Ovary (tissue), 7 donors: ENCODE measurements at regions not wholly inside any gene's neighbourhood (a gene's known extent, or its start where the extent isn't known, plus 50 kb on each side); places are given as distances from the start of the nearest gene placed in this dataset.

Experiments
- DNase-seq, 5 donors: peaks; one replicate each; pipeline ENCODE4 v3.0.0-alpha.2; 2019 to 2020
- H3K27ac ChIP-seq, 2 donors: fragments of 200-600 bp; one replicate each; pipeline versions ENCODE4 v1.5.1 to v1.8.0; 2019 to 2022
- H3K27me3 ChIP-seq: fragments of 200-600 bp; one replicate; pipeline ENCODE4 v1.8.0; 2022
- H3K36me3 ChIP-seq: fragments of 200-600 bp; sonication (generic); one replicate; pipeline ENCODE4 v1.5.1; 2019
- H3K4me1 ChIP-seq: one replicate; pipeline ENCODE4 v1.8.1; 2013; ENCODE audit warnings: mild to moderate bottlenecking, moderate library complexity; ENCODE audit not compliant: insufficient read depth
- H3K4me3 ChIP-seq: fragments of 200-600 bp; sonication (generic); one replicate; pipeline ENCODE4 v1.5.1; 2017
- H3K9me3 ChIP-seq, 2 donors: fragments of 200-600 bp in 1 of 2; sonication (generic) in 1 of 2; one replicate each; pipeline versions ENCODE4 v1.5.1 to v1.8.1; 2013 to 2019; ENCODE audit warnings: mild to moderate bottlenecking in 1 of 2, moderate library complexity in 1 of 2
- CTCF ChIP-seq, 3 donors: fragments of 450-650 bp in 2 of 3; fragments of 200-600 bp in 1 of 3; IDR thresholded peaks; one replicate each; pipeline versions ENCODE4 v1.5.1 to v1.8.0; 2016 to 2022; ENCODE audit warnings: antibody characterized with exemption in 3 of 3, mild to moderate bottlenecking in 1 of 3
- EP300 ChIP-seq: sonication (generic); formaldehyde crosslinking; IDR thresholded peaks from one replicate; pipeline ENCODE4 v1.6.1; 2017; ENCODE audit warnings: antibody characterized with exemption
- POLR2A ChIP-seq: fragments of 450-650 bp; IDR thresholded peaks from one replicate; pipeline ENCODE4 v1.6.1; 2017; ENCODE audit warnings: antibody characterized with exemption, mild to moderate bottlenecking, moderate library complexity
- WGBS, 3 donors: extraction: QIAGEN DNeasy Blood & Tissue Kit in 1 of 3; methylation state at CpG; one replicate each; pipeline versions ENCODE4 v1.1.5 to v1.1.7; 2013 to 2017; 5-methylcytosine and 5-hydroxymethylcytosine counted together
- intact Hi-C, 4 donors: fragments of 100-400 bp; cut with DNase I; formaldehyde crosslinking; loops; one replicate each; pipeline versions ENCODE4 v1.11.0 to v1.15.1; 2022 to 2023
- donor health status: DM: no; HTN: no; CAD: no; lungs with moderate emphysema.
- donor health status: DM: no; HTN: no; CAD: no.
- donor health status: Bipolar disorder and iron deficiency.
- donor health status: DM: no; HTN: no; CAD: no.
- donor health status: DM: yes; HTN: yes; CAD: no.

- TF ChIP-seq CTCF (IDR thresholded peaks at IDR 0.05) (no peak), POLR2A (no peak)
- no peak for DNase-seq
- Histone ChIP-seq H3K27me3 (no peaks in the 10 kb centered on the region), H3K4me3 (no peak overlapping the region), H3K9me3 (no peaks in the 10 kb centered on the region), H3K4me1 (no peaks in the 10 kb centered on the region), H3K36me3 (no peaks in the 10 kb centered on the region), H3K27ac (no peak overlapping the region)
- WGBS, 3 donors = 2 to 5% (median 3%) methylated on average over 6 of the region's 6 CpGs
- intact Hi-C loops = no loop called here
Measured at GRCh38 chr1:11387829-11388228, 91.1 kb upstream of the DISP3 start.

DNA sequence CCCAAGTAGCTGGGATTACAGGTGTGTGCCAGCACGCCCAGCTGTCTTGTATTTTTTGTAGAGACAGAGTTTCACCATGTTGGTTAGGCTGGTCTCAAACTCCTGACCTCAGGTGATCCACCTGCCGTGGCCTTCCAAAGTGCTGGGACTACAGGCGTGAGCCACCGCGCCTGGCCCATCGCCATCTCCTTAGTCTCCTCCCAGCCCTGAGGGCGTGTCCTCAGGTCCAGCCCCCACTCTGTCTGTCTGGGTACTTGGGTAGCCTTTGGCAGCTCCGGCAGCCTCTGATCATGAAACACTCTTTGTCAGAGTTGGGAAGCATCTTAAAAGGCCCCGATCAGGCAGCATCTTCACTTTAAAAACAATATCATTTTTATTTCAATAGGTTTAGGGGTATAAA is 90.3 kb upstream of the DISP3 start:
- WGBS, 3 donors = 54 to 69% (median 57%) methylated on average over 9 of the region's 9 CpGs
- intact Hi-C loops = no loop called here
- Histone ChIP-seq H3K9me3 (no peaks in the 10 kb centered on the region), H3K4me3 (no peak overlapping the region), H3K27me3 (no peaks in the 10 kb centered on the region), H3K36me3 (no peaks in the 10 kb centered on the region), H3K4me1 (no peaks in the 10 kb centered on the region), H3K27ac (no peak overlapping the region)
- DNase-seq = no peak
- TF ChIP-seq CTCF (IDR thresholded peaks at IDR 0.05) = no peak
- no peak for TF ChIP-seq POLR2A
- no peak for TF ChIP-seq EP300

DNA sequence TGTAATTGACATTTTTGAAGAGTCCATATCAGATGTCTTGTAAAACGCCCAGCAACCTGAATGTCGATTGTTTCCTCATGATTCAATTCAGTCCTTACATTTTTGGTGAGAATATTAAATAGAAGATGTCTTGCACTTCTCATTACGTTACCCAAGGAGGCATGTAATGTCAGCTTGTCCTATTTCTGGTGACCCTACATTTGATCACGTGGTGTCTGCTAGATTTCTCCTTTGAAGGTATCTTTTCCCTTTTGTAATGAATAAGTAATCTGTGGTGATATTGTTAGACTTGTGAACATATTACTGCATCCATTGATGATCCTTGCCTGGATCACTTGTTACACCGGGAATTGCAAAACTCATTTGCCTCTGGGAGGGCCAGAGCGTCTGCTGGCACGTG is 87.6 kb upstream of the DISP3 start:
- no peak for DNase-seq
- Histone ChIP-seq H3K27ac (no peak overlapping the region), H3K27me3 (no peaks in the 10 kb centered on the region), H3K4me3 (no peak overlapping the region), H3K4me1 (no peaks in the 10 kb centered on the region), H3K36me3 (no peaks in the 10 kb centered on the region), H3K9me3 (no peaks in the 10 kb centered on the region)
- no peak for TF ChIP-seq EP300
- no peak for TF ChIP-seq POLR2A
- TF ChIP-seq CTCF (IDR thresholded peaks at IDR 0.05) = no peak
- 68 to 80% (median 79%) methylated on average over 7 of the region's 7 CpGs for WGBS, 3 donors
- intact Hi-C loops = no loop called here

GRCh38 chr1:11391886-11392285 is 87.1 kb upstream of the DISP3 start:
- H3K4me1 ChIP-seq = no peaks in the 10 kb centered on the region
- no peaks in the 10 kb centered on the region for H3K9me3 ChIP-seq
- 80 to 89% (median 83%) methylated on average over 8 of the region's 8 CpGs for WGBS, 3 donors
- H3K4me3 ChIP-seq = no peak overlapping the region
- no peak overlapping the region for H3K27ac ChIP-seq
- no peak for DNase-seq
- intact Hi-C loops = no loop called here
- no peaks in the 10 kb centered on the region for H3K36me3 ChIP-seq
- H3K27me3 ChIP-seq = no peaks in the 10 kb centered on the region
- TF ChIP-seq CTCF (IDR thresholded peaks at IDR 0.05) (no peak), POLR2A (no peak), EP300 (no peak)
